Cardiac fibroblast (primary cell): ENCODE measurements at regions not wholly inside any gene's neighbourhood (a gene's known extent, or its start where the extent isn't known, plus 50 kb on each side); places are given as distances from the start of the nearest gene placed in this dataset.
A peak's percentile ranks its signal among the peaks of the same experiment; 100 is the strongest.

Experiments
- DNase-seq, 2 donors: peaks; one replicate each; pipeline versions ENCODE4 v3.0.0 to v3.0.0-alpha.2; 2010; ENCODE audit warnings: low read depth in 2 of 2
- H3K4me3 ChIP-seq, 2 donors: replicated peaks in 1 of 2; 1 replicate in 1 of 2; 2 replicates in 1 of 2; pipeline ENCODE4 v1.5.1; 2011; ENCODE audit warnings: low read depth in 2 of 2, low read length in 2 of 2, mild to moderate bottlenecking in 2 of 2, moderate library complexity in 1 of 2
- CTCF ChIP-seq: IDR thresholded peaks from one replicate; pipeline ENCODE4 v1.5.1; 2011; ENCODE audit warnings: low read depth, mild to moderate bottlenecking, low read length, inconsistent platforms

GRCh38 chr6:23879816-23880215, 246.2 kb upstream of the NRSN1 start:
- no peak for TF ChIP-seq CTCF
- no peak overlapping the region for H3K4me3 ChIP-seq
- DNase-seq: no peak

GRCh38 chr6:23890543-23891227, 235.3 kb upstream of the NRSN1 start:
- TF ChIP-seq CTCF: no peak
- peak in 1 of 2 donors; percentile 41 for DNase-seq

GRCh38 chr6:23905133-23905815, 220.7 kb upstream of the NRSN1 start:
- no peak overlapping the region for H3K4me3 ChIP-seq
- DNase-seq: no peak
- no peak for TF ChIP-seq CTCF

More at GRCh38 chr6:23890543-23891227, 235.3 kb upstream of the NRSN1 start:
- H3K4me3 ChIP-seq: no peak overlapping the region

GRCh38 chr6:23910420-23910819, 215.6 kb upstream of the NRSN1 start:
- TF ChIP-seq CTCF: no peak
- no peak overlapping the region for H3K4me3 ChIP-seq
- DNase-seq: no peak

- DNase-seq: no peak
- TF ChIP-seq CTCF: no peak
- no peak overlapping the region for H3K4me3 ChIP-seq
Measured at GRCh38 chr6:23927935-23928334, 198.1 kb upstream of the NRSN1 start.

- TF ChIP-seq CTCF: no peak
- no peak for DNase-seq
- no peak overlapping the region for H3K4me3 ChIP-seq
Measured at GRCh38 chr6:23929201-23929600, 196.8 kb upstream of the NRSN1 start.
